Astrocyte (in vitro differentiated cells and primary cell): ENCODE measurements at regions not wholly inside any gene's neighbourhood (a gene's known extent, or its start where the extent isn't known, plus 50 kb on each side); places are given as distances from the start of the nearest gene placed in this dataset.

Experiments
- EZH2 ChIP-seq: IDR thresholded peaks from 2 replicates; pipeline ENCODE4 v1.6.1; 2012; ENCODE audit warnings: mild to moderate bottlenecking, low read length, inconsistent platforms; ENCODE audit not compliant: insufficient read depth
- TF ChIP-seq, protein P1 (sequence below): IDR thresholded peaks from 2 replicates; pipeline ENCODE4 v1.5.1; 2011; ENCODE audit warnings: low read depth, mild to moderate bottlenecking, inconsistent platforms, low read length, moderate library complexity; ENCODE audit not compliant: insufficient read depth

DNA sequence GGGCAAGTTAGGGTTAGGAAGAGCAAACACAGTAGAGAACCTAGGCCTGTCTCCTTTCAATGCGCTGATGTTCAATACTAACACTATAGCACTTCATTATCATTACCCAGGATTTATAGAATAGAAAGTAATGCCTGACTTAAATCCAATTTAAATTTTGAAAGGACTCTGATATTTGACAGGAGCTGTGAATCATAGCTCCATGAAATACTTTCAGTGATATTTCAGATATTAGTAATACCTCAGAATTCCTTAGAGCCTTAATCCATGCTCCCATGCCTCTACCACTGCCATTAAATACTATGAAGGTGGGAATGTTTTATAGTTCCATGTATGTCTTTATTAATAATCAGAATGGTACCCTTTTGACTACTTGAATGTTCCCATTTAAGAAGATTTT, 530.2 kb downstream of the BCKDHB start:
- TF ChIP-seq EZH2 = no peak
- TF ChIP-seq, protein P1, sequence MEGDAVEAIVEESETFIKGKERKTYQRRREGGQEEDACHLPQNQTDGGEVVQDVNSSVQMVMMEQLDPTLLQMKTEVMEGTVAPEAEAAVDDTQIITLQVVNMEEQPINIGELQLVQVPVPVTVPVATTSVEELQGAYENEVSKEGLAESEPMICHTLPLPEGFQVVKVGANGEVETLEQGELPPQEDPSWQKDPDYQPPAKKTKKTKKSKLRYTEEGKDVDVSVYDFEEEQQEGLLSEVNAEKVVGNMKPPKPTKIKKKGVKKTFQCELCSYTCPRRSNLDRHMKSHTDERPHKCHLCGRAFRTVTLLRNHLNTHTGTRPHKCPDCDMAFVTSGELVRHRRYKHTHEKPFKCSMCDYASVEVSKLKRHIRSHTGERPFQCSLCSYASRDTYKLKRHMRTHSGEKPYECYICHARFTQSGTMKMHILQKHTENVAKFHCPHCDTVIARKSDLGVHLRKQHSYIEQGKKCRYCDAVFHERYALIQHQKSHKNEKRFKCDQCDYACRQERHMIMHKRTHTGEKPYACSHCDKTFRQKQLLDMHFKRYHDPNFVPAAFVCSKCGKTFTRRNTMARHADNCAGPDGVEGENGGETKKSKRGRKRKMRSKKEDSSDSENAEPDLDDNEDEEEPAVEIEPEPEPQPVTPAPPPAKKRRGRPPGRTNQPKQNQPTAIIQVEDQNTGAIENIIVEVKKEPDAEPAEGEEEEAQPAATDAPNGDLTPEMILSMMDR = no peak
